Endometrium (tissue), 2 donors: ENCODE measurements at regions not wholly inside any gene's neighbourhood (a gene's known extent, or its start where the extent isn't known, plus 50 kb on each side); places are given as distances from the start of the nearest gene placed in this dataset.

Experiments
- FAIRE-seq: peaks from 2 replicates; lab custom pipeline; 2012; peaks lifted over from hg19 to GRCh38; lab: Jason Lieb, UNC
- donor health status: control.
- donor health status: control.

GRCh38 chr12:29043069-29043468 lies 106.0 kb upstream of the FAR2 start:
- peak; percentile 97 for FAIRE-seq

GRCh38 chr12:29044799-29045198 lies 104.3 kb upstream of the FAR2 start:
- FAIRE-seq, result no peak

DNA sequence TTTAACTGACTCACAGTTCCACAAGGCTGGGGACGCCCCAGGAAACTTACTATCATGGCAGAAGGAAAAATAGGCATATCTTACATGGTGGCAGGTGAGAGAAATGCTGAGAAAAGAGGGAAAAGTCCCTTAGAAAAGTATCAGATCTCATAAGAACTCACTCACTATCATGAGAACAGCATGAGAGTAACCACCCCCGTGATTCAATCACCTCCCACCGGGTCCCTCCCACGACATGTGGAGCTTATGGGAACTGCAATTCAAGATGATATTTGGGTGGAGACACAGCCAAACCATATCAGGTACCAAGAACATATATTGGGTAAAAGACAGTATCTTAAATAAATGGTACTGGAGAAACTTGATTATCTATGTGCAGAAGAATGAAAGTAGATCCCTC lies 100.3 kb upstream of the FAR2 start:
- FAIRE-seq, result no peak

- no peak for FAIRE-seq
Observed at GRCh38 chr12:29050503-29050902, 98.6 kb upstream of the FAR2 start.

DNA sequence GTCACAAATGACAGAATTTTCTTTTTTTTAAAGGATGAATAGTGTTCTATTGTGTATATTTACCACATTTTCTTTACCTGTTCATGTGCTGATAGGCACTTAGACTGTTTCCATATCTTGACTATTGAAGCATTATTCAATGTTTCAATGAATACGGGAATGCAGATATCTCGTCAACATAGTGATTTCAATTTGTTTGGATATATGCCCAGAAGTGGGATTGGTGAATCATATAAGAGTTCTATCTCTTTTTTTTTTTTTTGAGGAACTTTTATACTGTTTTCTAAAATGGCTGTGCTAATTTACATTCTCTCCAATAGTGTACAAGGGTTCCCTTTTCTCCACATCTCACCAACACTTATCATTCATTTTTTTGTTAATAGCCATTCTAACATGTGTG lies 97.9 kb upstream of the FAR2 start:
- no peak for FAIRE-seq

DNA sequence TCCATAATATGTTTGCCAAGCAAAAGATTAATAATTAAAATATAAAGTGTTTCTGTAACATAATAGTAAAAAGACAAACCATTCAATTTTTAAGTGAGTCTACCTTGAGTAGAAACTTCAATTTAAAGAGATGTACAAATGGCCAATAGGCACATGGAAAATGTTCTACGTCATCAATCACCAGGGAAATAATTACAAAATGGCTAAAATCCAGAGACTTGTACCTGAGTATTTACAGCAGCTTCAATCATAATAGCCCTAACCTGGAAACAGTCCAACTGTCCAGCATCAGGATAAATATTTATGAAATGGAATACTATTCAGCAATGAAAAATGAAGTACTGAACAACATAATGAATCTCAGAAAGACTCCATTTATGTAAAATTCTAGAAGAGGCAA lies 95.5 kb upstream of the FAR2 start:
- no peak for FAIRE-seq

- no peak for FAIRE-seq
Observed at GRCh38 chr12:29054858-29055663, 94.0 kb upstream of the FAR2 start.

GRCh38 chr12:29066011-29066588 lies 83.0 kb upstream of the FAR2 start:
- FAIRE-seq, result peak; percentile 75

DNA sequence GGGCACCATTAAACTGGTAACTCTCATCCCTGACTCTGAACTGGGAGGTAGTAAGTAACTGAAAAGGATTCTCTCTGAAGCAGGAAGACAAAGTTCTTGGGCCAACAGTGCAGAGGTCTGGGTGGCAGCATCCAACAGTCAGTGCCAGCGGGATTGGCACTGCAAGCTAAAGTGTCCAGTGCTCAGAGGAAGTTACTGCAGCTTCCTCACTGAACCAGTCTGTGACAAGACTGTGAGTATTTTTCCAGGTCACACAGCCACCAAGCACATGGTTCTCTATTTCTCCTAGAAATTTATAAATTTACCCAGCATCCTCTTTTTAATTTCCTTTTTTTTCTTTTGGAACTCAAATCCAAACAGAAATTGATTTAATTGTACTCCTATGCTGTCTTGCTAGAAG lies 81.6 kb upstream of the FAR2 start:
- no peak for FAIRE-seq

GRCh38 chr12:29070309-29070708 lies 78.8 kb upstream of the FAR2 start:
- no peak for FAIRE-seq

DNA sequence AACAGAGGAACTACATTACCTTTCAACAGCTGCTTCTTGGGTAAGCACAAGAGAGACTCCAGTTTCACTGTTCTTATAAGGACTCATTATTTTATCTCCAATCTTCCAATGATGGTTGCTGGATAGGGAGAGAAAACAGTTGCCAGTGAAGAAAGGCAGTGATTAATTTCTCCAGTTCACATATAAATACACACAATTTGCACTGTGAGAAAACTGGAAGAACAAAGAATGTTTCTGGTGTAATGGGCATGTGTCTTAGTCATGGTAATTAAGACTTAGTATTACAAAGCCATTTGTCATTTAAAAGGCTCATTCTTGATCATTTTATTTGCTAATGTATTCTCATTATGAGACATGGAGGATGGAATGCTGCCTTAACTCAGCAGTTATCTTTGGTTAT lies 78.0 kb upstream of the FAR2 start:
- no peak for FAIRE-seq

DNA sequence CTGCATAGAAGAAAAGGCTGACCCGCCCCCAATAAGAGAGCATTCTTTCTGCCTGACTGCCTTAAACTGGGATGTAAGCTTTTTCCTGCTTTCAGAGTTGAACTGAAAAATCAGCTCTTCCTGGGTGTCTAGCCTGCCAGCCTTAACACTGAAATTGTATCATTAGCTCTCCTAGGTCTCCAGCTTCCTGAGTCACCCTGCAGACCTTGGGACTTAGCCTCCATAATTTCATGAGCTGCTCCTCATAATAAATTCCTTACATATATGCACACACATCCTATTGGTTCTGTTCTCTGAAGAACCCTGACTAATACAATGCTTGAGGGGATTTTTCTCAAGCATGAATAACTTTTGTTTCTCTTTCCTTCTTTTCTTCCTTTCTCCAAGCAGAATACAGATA lies 76.4 kb upstream of the FAR2 start:
- FAIRE-seq, result no peak

DNA sequence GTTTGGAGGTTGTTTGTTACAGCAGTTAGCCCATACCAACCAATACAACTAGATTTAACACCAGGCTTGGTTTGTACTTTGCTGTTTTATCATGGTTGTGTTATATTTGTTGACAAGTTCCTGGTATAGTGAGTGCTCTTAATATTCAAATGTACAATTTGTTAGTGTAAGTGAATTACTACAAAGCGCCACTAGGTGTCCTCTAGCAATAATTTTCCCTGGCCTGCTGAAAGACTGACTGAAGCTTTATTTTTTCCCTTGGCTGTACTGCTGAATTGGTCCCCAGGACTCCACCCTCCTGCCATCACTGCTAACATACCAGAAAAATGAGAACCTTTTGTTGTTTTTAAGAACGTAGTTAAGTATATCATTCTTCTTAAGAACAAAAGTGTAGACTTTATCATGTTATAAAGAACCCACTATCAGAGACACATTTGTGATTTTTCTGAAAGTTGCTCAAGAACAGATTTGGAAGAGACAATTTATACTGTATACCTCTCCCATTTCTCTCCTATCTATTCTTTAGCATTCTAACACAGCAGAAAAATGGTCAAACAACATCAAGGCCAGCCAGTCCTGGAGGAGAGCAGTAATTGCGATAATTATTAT lies 75.3 kb upstream of the FAR2 start:
- FAIRE-seq, result peak; percentile 93

GRCh38 chr12:29081101-29081500 lies 68.0 kb upstream of the FAR2 start:
- FAIRE-seq, result peak; percentile 78

DNA sequence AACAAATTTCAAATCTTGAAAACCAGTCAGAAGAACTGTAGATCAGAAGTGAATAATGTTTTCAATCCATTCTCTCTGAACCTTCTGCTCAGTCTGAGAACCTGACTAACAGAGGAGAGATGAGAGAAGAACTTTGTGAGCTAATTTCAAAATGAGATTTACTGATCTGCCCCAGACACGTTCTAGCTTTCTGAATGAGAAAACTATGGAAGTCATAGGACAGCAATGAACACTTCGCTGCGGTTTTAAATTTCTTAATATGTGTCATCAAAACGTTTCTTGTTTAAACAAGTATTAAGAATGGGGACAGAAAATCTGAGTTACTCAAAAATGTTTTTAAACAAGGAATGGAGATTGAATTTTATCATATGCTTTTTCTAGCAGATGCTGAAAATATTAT lies 66.6 kb upstream of the FAR2 start:
- no peak for FAIRE-seq

DNA sequence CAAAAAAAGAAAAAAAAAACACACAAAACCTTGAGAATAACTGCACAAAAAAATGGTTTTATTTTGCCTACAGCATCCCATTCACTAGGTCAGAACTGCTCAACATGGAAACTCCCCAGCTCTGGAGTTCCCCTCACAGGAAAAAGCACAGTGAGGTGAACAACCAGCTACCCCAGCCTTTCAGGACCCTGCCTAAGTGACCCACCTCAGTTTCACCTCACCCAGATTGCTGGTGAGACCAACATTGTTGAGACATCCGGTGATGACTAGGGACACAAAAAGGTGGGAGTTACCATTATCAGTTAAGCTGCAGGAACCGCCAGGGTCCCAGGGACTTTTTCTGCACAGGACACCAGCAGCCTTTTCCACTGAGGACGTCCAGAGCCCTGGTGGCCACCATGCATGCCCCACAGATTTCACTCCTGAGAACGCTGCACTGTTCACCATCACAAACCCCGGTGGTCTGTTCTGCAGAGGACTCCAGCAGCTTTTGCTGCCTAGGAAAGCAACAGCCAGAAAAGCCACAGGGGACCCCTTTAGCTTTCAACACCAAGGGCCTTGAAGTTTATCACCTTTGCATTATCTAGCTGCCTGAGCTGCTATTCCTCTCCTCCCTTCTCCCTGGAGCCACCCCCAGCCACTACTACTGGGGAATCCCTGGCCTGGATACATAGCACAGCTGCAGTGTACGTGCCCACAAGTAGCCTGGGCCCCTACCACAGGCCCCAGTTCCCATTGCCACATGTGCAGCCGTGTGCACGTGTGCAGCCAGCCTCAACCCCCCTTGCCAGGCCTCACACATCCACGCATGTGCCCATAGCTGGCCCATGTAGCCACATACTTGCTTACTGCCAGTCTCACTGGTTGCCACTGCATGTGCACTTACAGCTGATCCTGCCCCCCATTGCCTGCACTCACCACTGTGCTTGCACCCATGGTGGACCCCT lies 62.5 kb upstream of the FAR2 start:
- no peak for FAIRE-seq

DNA sequence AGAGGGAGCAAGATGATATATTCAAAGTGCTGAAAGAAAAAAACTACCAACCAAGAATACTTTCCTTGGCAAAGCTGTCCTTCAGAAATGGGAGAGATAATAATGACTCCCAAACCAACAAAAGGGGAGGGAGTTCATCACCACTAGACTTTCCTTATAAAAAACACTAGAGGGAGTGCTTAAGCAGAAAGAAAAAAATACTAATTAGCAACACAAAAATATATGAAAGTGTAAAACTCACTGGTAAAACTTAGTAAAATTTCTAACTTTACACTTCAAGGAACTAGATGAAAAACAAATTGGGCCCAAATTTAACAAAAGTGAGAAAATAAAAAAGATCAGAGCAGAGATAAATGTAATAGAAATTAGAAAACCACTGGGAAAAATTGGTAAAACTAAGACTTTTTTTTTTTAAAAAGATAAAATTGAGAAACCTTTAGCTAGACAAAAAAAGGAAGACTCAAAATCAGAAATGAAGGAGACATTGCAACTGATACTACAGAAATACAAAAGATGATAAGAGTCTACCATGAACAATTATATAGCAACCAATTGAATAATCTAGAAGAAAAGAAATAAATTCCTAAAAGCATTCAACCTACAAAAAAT lies 60.4 kb upstream of the FAR2 start:
- no peak for FAIRE-seq
